ENCODE measurements at regions not wholly inside any gene's neighbourhood (a gene's known extent, or its start where the extent isn't known, plus 50 kb on each side); places are given as distances from the start of the nearest gene placed in this dataset.

DNA sequence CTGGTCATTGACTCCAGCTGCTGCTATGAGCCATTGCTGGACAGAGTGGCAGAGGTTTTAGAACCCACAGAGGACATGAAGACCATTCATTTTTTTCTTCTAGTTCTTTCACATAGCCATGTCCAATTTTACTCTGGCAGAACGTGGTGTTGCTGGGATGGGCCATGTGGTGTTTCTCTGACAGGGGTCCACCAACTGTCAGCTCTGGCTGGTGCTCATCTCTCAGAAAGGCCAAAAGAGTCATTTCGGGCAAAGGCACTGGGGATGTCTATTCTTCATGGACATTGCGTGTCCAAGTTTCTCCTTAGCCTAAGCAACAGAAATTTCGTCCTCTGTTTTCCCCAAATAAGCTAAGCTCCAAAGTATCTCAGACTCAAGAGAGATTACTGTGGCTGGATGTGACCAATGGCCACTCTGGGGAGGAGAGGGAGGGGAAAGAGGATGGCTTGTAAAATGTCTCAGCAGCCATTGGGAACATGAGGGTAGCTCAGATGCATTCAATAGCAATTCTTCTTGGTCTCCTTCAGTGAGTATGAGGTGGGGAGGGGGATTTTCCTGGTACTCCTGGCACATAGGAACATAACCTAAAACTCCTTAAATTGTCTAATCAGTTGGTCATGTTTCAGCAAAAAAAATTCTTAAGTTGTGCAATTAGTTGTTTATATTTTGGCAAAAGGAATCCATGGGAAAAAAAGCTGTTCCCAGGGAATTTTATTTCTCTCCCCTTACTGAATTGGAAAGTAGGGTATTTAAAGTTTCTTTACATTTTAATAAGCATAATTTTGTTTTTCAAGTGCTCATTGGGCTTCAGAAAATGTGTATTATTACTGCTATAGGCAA is 131.6 kb upstream of the MITF start:
- Histone ChIP-seq H3K36me3 (ENCODE audit: insufficient read depth, low read length) (no peaks in the 10 kb centered on the region), H2AFZ (ENCODE audit: low read depth, low read length) (no peak overlapping the region), H3K27ac (ENCODE audit: low read length) (no peak overlapping the region), H3K27me3 (ENCODE audit: insufficient read depth, low read length, poor library complexity) (no peaks in the 10 kb centered on the region), H3K9me3 (ENCODE audit: insufficient read depth, low read length, severe bottlenecking) (no peaks in the 10 kb centered on the region), H3K79me2 (ENCODE audit: insufficient read depth, low read length) (no peaks in the 10 kb centered on the region), H3K4me1 (ENCODE audit: insufficient read depth, low read length) (no peaks in the 10 kb centered on the region), H4K20me1 (ENCODE audit: insufficient read depth, low read length) (no peaks in the 10 kb centered on the region), H3K4me3 (ENCODE audit: low read depth in 1 of 2, low read length in 2 of 2) (no peak overlapping the region), H3K4me2 (ENCODE audit: insufficient read depth, low read length) (no peak overlapping the region), H3K9ac (ENCODE audit: low read depth, low read length) (no peak overlapping the region)
- TF ChIP-seq, protein P1, sequence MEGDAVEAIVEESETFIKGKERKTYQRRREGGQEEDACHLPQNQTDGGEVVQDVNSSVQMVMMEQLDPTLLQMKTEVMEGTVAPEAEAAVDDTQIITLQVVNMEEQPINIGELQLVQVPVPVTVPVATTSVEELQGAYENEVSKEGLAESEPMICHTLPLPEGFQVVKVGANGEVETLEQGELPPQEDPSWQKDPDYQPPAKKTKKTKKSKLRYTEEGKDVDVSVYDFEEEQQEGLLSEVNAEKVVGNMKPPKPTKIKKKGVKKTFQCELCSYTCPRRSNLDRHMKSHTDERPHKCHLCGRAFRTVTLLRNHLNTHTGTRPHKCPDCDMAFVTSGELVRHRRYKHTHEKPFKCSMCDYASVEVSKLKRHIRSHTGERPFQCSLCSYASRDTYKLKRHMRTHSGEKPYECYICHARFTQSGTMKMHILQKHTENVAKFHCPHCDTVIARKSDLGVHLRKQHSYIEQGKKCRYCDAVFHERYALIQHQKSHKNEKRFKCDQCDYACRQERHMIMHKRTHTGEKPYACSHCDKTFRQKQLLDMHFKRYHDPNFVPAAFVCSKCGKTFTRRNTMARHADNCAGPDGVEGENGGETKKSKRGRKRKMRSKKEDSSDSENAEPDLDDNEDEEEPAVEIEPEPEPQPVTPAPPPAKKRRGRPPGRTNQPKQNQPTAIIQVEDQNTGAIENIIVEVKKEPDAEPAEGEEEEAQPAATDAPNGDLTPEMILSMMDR (IDR thresholded peaks at IDR 0.05; ENCODE audit: borderline replicate concordance, extremely low read depth, low read length, poor library complexity, severe bottlenecking), result no peak
- TF ChIP-seq EZH2 (IDR thresholded peaks at IDR 0.05; ENCODE audit: borderline replicate concordance, low read depth, low read length, severe bottlenecking), result no peak
- no peak for ATAC-seq (ENCODE audit: insufficient read depth, low read depth)
- DNase-seq, result no peak

DNA sequence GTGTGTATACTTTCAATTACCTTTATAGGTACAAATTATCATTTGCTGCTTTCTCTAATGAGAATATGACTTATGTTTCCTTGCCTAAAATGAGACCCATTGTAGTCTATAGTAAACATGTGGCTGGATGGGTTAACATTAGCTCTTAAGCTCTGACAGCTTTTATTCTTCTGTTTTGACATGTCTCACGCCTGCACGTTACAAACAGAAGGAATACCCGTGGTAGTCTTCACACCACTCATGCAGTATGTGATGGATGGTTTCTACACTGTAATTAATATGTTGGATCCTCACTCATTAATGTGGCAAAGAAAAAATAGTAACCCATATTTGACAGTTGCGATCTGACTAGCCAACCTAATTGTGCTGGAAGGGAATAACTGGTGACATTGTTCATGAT is 133.4 kb upstream of the MITF start:
- DNase-seq, result no peak
- no peak overlapping the region for H2AFZ ChIP-seq (ENCODE audit: low read depth, low read length)
- no peaks in the 10 kb centered on the region for H4K20me1 ChIP-seq (ENCODE audit: insufficient read depth, low read length)

DNA sequence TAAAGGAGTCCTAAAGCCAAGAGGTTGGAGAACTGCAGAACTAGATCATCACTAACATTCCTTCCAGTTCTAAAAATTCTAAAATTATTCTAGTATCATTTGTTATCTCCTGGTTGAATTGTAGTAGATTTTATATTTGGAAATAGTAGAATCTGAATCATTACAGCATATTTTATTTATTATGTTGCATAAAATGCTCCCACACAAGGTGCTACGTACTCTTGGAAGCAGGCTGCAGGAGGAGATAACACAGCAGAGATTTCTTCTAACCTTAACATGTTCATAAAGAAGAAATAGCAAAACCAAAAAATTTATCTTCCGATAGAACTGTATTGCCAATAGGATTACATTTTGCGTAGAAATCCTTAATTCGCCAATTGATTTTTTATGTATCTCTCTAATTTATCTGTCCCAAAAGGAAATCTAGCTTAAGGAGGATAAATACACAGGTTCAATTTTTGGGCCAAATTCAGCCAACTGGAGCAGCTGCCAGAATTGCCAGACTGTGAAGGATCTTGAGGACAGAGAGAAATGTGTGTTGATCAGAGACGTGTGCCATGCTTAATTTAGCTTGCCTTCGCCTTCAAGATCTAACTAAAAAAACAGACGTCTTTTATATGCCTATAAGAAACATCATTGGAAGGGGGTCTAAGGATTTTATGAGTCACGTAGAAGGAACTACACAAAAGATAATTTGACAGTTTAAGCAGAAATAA is 134.4 kb upstream of the MITF start:
- H3K79me2 ChIP-seq (ENCODE audit: insufficient read depth, low read length), result no peaks in the 10 kb centered on the region
- H3K4me2 ChIP-seq (ENCODE audit: insufficient read depth, low read length), result no peak overlapping the region
- no peaks in the 10 kb centered on the region for H3K27me3 ChIP-seq (ENCODE audit: insufficient read depth, low read length, poor library complexity)
- no peak overlapping the region for H3K4me3 ChIP-seq (ENCODE audit: low read depth in 1 of 2, low read length in 2 of 2)
- no peak overlapping the region for H2AFZ ChIP-seq (ENCODE audit: low read depth, low read length)
- no peak overlapping the region for H3K27ac ChIP-seq (ENCODE audit: low read length)
- no peak for TF ChIP-seq EZH2 (IDR thresholded peaks at IDR 0.05; ENCODE audit: borderline replicate concordance, low read depth, low read length, severe bottlenecking)
- TF ChIP-seq, protein P1 (IDR thresholded peaks at IDR 0.05; ENCODE audit: borderline replicate concordance, extremely low read depth, low read length, poor library complexity, severe bottlenecking), result no peak
- H3K9me3 ChIP-seq (ENCODE audit: insufficient read depth, low read length, severe bottlenecking), result no peaks in the 10 kb centered on the region
- H4K20me1 ChIP-seq (ENCODE audit: insufficient read depth, low read length), result no peaks in the 10 kb centered on the region
- ATAC-seq (ENCODE audit: insufficient read depth, low read depth), result no peak
- no peak overlapping the region for H3K9ac ChIP-seq (ENCODE audit: low read depth, low read length)
- no peaks in the 10 kb centered on the region for H3K4me1 ChIP-seq (ENCODE audit: insufficient read depth, low read length)
- H3K36me3 ChIP-seq (ENCODE audit: insufficient read depth, low read length), result no peaks in the 10 kb centered on the region
- no peak for DNase-seq

More for the DNA sequence above, 133.4 kb upstream of the MITF start:
- Histone ChIP-seq H3K79me2 (ENCODE audit: insufficient read depth, low read length) (no peaks in the 10 kb centered on the region), H3K36me3 (ENCODE audit: insufficient read depth, low read length) (no peaks in the 10 kb centered on the region), H3K4me3 (ENCODE audit: low read depth in 1 of 2, low read length in 2 of 2) (no peak overlapping the region), H3K27me3 (ENCODE audit: insufficient read depth, low read length, poor library complexity) (no peaks in the 10 kb centered on the region), H3K9ac (ENCODE audit: low read depth, low read length) (no peak overlapping the region), H3K4me1 (ENCODE audit: insufficient read depth, low read length) (no peaks in the 10 kb centered on the region), H3K27ac (ENCODE audit: low read length) (no peak overlapping the region), H3K9me3 (ENCODE audit: insufficient read depth, low read length, severe bottlenecking) (no peaks in the 10 kb centered on the region), H3K4me2 (ENCODE audit: insufficient read depth, low read length) (no peak overlapping the region)
- TF ChIP-seq EZH2 (IDR thresholded peaks at IDR 0.05; ENCODE audit: borderline replicate concordance, low read depth, low read length, severe bottlenecking), result no peak
- TF ChIP-seq, protein P1 (IDR thresholded peaks at IDR 0.05; ENCODE audit: borderline replicate concordance, extremely low read depth, low read length, poor library complexity, severe bottlenecking), result no peak
- ATAC-seq (ENCODE audit: insufficient read depth, low read depth), result no peak

Data from DND-41 (cell line).